ENCODE measurements at regions not wholly inside any gene's neighbourhood (a gene's known extent, or its start where the extent isn't known, plus 50 kb on each side); places are given as distances from the start of the nearest gene placed in this dataset.

DNA sequence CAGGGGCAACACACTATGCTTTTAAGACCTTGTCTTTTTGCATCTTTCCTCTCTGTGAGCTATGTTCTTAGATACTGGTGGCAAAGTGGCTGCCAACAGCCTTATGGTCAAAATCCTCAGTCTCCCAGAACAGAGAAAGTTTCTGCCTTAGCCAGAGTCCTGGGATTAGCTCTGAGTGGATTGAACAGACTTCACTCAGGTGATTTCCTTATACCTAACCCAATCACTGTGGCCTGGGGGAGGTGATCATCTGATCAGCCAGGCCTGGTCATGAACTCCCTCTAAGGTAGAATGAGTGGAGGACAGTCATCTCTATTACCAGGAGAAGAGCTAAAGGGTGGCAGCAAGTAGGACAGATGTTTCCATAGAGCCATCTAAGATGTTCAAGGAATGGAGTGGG is 218.5 kb upstream of the E2F8 start:
- Histone ChIP-seq H3K27me3 (replicated peaks in 1 of 4; ENCODE audit: control insufficient read depth in 3 of 4, extremely low read depth in 1 of 4, insufficient read depth in 3 of 4, low read length in 3 of 4) (no peaks in the 10 kb centered on the region), H3K79me2 (ENCODE audit: control insufficient read depth in 1 of 2, insufficient read depth in 2 of 2, low read length in 2 of 2) (no peaks in the 10 kb centered on the region), H3K14ac (ENCODE audit: insufficient read length) (no peak overlapping the region), H3K9ac (replicated peaks in 1 of 4; ENCODE audit: extremely low read depth in 1 of 4, low read depth in 3 of 4, low read length in 3 of 4) (no peak overlapping the region), H2BK20ac (ENCODE audit: low read length) (no peak overlapping the region), H2AFZ (ENCODE audit: low read length) (no peak overlapping the region), H3K79me1 (ENCODE audit: low read depth, low read length) (no peaks in the 10 kb centered on the region), H3K27ac (ENCODE audit: low read depth, low read length) (no peak overlapping the region), H3K36me3 (ENCODE audit: control insufficient read depth in 2 of 4, insufficient read depth in 4 of 4, low read length in 3 of 4) (no peaks in the 10 kb centered on the region), H3K4me3 (ENCODE audit: extremely low read depth in 1 of 4, insufficient read depth in 2 of 4, low read depth in 3 of 4, low read length in 4 of 4) (no peak overlapping the region), H3K18ac (ENCODE audit: extremely low read depth, low read length) (no peak overlapping the region), H4K8ac (ENCODE audit: extremely low read depth, insufficient read depth, low read length) (no peak overlapping the region), H4K5ac (ENCODE audit: insufficient read length, low read depth, low read length) (no peak overlapping the region), H3K4me2 (ENCODE audit: insufficient read depth in 1 of 2, low read depth in 2 of 2, low read length in 2 of 2) (no peak overlapping the region), H4K91ac (replicated peaks; ENCODE audit: insufficient read length, low read length) (no peak overlapping the region), H4K20me1 (replicated peaks in 1 of 2; ENCODE audit: control insufficient read depth in 1 of 2, insufficient read depth in 2 of 2, low read length in 2 of 2) (no peaks in the 10 kb centered on the region), H3K23ac (ENCODE audit: insufficient read length) (no peak overlapping the region), H3K4me1 (replicated peaks in 1 of 4; ENCODE audit: control insufficient read depth in 3 of 4, insufficient read depth in 4 of 4, low read length in 3 of 4) (peaks cover 5 to 11% (median 8%) of the 10 kb centered on the region in 4 experiments), H3K56ac (replicated peaks; ENCODE audit: insufficient read length, low read depth, low read length) (no peak overlapping the region), H2BK15ac (ENCODE audit: low read length) (no peak overlapping the region), H3K23me2 (ENCODE audit: low read depth, low read length) (no peaks in the 10 kb centered on the region), H2BK120ac (replicated peaks; ENCODE audit: low read depth, low read length) (no peak overlapping the region), H3K9me3 (ENCODE audit: insufficient read depth in 2 of 2, low read depth in 1 of 2, low read length in 1 of 2) (no peaks in the 10 kb centered on the region), H2AK5ac (ENCODE audit: low read depth, low read length) (no peak overlapping the region), H3K4ac (replicated peaks; ENCODE audit: insufficient read length, low read depth, low read length) (no peak overlapping the region), H2BK12ac (ENCODE audit: low read depth, low read length) (no peak overlapping the region), H2BK5ac (ENCODE audit: low read depth, low read length) (no peak overlapping the region)
- DNase-seq (ENCODE audit: low read depth in 1 of 2, low spot score in 2 of 2) = no peak
- FAIRE-seq = no peak
- POLR2A ChIA-PET (ENCODE audit: partially characterized antibody) = no interaction called here
- CTCF ChIA-PET (ENCODE audit: partially characterized antibody) = interaction anchor here (1.2 to 1.4 kb wide), 2 partner anchors 46 to 81 kb away, joined by 3 read pairs; no protein-coding TSS in a partner anchor
- no peak for TF ChIP-seq MAFK (IDR thresholded peaks at IDR 0.05; ENCODE audit: low read depth, low read length)
- TF ChIP-seq RBBP5 (IDR thresholded peaks at IDR 0.05; ENCODE audit: borderline replicate concordance, low read depth, low read length) = no peak
- TF ChIP-seq SUZ12 (IDR thresholded peaks at IDR 0.05; ENCODE audit: low read length) = no peak
- TF ChIP-seq SP2 (IDR thresholded peaks at IDR 0.05; ENCODE audit: low read length) = no peak
- TF ChIP-seq POLR2A (IDR thresholded peaks at IDR 0.05; ENCODE audit: control extremely low read depth in 1 of 2, low read depth in 2 of 2, low read length in 2 of 2) = no peak
- TF ChIP-seq SP4 (IDR thresholded peaks at IDR 0.05; ENCODE audit: low read length) = no peak
- TF ChIP-seq PHF8 (conservative IDR thresholded peaks at IDR 0.05; ENCODE audit: low read depth, low read length) = no peak
- no peak for TF ChIP-seq EP300 (IDR thresholded peaks at IDR 0.05; ENCODE audit: borderline replicate concordance in 1 of 2, low read depth in 2 of 2, low read length in 2 of 2)
- TF ChIP-seq SAP30 (IDR thresholded peaks at IDR 0.05; ENCODE audit: insufficient read depth, insufficient replicate concordance, low read length) = no peak
- no peak for TF ChIP-seq NRF1 (IDR thresholded peaks at IDR 0.05; ENCODE audit: low read depth, low read length)
- no peak for TF ChIP-seq TEAD4 (IDR thresholded peaks at IDR 0.05; ENCODE audit: low read depth, low read length)
- TF ChIP-seq YY1 (IDR thresholded peaks at IDR 0.05; ENCODE audit: low read depth, low read length) = no peak
- no peak for TF ChIP-seq KDM4A (IDR thresholded peaks at IDR 0.05; ENCODE audit: low read depth, low read length, severe bottlenecking)
- TF ChIP-seq RAD21 (IDR thresholded peaks at IDR 0.05 in 1 of 2, conservative IDR thresholded peaks at IDR 0.05 in 1 of 2; ENCODE audit: low read depth in 2 of 2, low read length in 2 of 2) = no peak
- no peak for TF ChIP-seq KDM1A (IDR thresholded peaks at IDR 0.05; ENCODE audit: borderline replicate concordance, low read length)
- TF ChIP-seq SIRT6 (IDR thresholded peaks at IDR 0.05; ENCODE audit: low read length) = no peak
- no peak for TF ChIP-seq KDM5A (IDR thresholded peaks at IDR 0.05; ENCODE audit: low read length)
